HCT116 (cell line): ENCODE measurements at regions not wholly inside any gene's neighbourhood (a gene's known extent, or its start where the extent isn't known, plus 50 kb on each side); places are given as distances from the start of the nearest gene placed in this dataset.

Experiments
- POLR2AphosphoS5 ChIP-seq: IDR thresholded peaks from 2 replicates; pipeline ENCODE4 v1.6.1; 2011; ENCODE audit warnings: mild to moderate bottlenecking, low read depth, low read length, moderate library complexity
- SIN3A ChIP-seq: IDR thresholded peaks from 2 replicates; pipeline ENCODE4 v1.6.1; 2012; ENCODE audit warnings: low read depth
- TF ChIP-seq, protein P1 (sequence below), 3 experiments: fragments of 200-600 bp in 1 of 3; sonication (generic) in 1 of 3; IDR thresholded peaks in 2 of 3; conservative IDR thresholded peaks in 1 of 3; 2 replicates each; pipeline ENCODE4 v1.5.1; 2012 to 2017; ENCODE audit warnings: low read depth in 2 of 3, low read length in 2 of 3, antibody characterized with exemption in 1 of 3, borderline replicate concordance in 1 of 3, control low read depth in 1 of 3, mild to moderate bottlenecking in 1 of 3, mixed read lengths in 1 of 3, mixed run types in 1 of 3, moderate library complexity in 1 of 3; ENCODE audit not compliant: insufficient read depth in 1 of 3

DNA sequence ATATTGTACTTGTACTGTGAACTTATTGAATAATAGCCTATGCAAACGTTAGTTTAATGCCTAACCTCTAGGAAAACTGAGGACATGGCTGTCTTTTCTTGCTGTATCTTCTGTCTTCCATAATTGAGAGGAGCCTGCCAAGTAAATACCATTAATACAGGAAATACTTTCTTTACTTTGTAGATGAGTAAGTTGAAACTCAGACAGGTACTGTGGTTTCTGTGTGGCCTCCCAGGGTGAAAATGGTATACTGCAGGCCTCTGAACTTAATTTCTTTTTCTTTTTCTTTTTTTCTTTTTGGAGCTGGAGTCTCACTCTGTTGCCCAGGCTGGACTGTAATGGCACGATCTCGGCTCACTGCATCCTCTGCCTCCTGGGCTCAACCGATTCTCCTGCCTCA, 208.8 kb upstream of the ADGRL4 start:
- TF ChIP-seq, protein P1, sequence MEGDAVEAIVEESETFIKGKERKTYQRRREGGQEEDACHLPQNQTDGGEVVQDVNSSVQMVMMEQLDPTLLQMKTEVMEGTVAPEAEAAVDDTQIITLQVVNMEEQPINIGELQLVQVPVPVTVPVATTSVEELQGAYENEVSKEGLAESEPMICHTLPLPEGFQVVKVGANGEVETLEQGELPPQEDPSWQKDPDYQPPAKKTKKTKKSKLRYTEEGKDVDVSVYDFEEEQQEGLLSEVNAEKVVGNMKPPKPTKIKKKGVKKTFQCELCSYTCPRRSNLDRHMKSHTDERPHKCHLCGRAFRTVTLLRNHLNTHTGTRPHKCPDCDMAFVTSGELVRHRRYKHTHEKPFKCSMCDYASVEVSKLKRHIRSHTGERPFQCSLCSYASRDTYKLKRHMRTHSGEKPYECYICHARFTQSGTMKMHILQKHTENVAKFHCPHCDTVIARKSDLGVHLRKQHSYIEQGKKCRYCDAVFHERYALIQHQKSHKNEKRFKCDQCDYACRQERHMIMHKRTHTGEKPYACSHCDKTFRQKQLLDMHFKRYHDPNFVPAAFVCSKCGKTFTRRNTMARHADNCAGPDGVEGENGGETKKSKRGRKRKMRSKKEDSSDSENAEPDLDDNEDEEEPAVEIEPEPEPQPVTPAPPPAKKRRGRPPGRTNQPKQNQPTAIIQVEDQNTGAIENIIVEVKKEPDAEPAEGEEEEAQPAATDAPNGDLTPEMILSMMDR (IDR thresholded peaks at IDR 0.05 in 2 of 3, conservative IDR thresholded peaks at IDR 0.05 in 1 of 3; ENCODE audit: borderline replicate concordance in 1 of 3, insufficient read depth in 1 of 3, low read depth in 2 of 3, low read length in 2 of 3) = no peak
- TF ChIP-seq SIN3A (no peak), POLR2AphosphoS5 (no peak)
